Kasumi-1 (cell line): ENCODE measurements at regions not wholly inside any gene's neighbourhood (a gene's known extent, or its start where the extent isn't known, plus 50 kb on each side); places are given as distances from the start of the nearest gene placed in this dataset.
"Not testable (repeated sequence)": the region's sequence is repeated elsewhere in the genome, so short reads cannot be mapped to it uniquely, and the experiment has no call there.

Source experiments
- DNase-seq, 2 experiments: peaks; one replicate each; lab custom pipeline; 2025; lab: John Stamatoyannopoulos, UW

- not testable (repeated sequence) for DNase-seq
These were observed 452.9 kb downstream of the SEMA3D start for GRCh38 chr7:84733976-84734375.

- not testable (repeated sequence) for DNase-seq
These were observed 456.0 kb downstream of the SEMA3D start for GRCh38 chr7:84730864-84731263.

GRCh38 chr7:84729284-84729683 lies 457.6 kb downstream of the SEMA3D start:
- DNase-seq: no peak

- no peak for DNase-seq
These were observed 464.1 kb downstream of the SEMA3D start for GRCh38 chr7:84722734-84723133.

GRCh38 chr7:84722086-84722485 lies 464.8 kb downstream of the SEMA3D start:
- no peak for DNase-seq

GRCh38 chr7:84720456-84721097 lies 466.3 kb downstream of the SEMA3D start:
- no peak for DNase-seq

GRCh38 chr7:84714765-84715164 lies 472.1 kb downstream of the SEMA3D start:
- DNase-seq: no peak

- DNase-seq: no peak
These were observed 474.3 kb downstream of the SEMA3D start for GRCh38 chr7:84712374-84713121.

GRCh38 chr7:84710538-84710937 lies 476.3 kb downstream of the SEMA3D start:
- DNase-seq: not testable (repeated sequence)

- DNase-seq: no peak
These were observed 481.1 kb downstream of the SEMA3D start for GRCh38 chr7:84705706-84706105.

GRCh38 chr7:84705079-84705478 lies 481.8 kb downstream of the SEMA3D start:
- DNase-seq: no peak

GRCh38 chr7:84704380-84704779 lies 482.5 kb downstream of the SEMA3D start:
- DNase-seq: no peak

GRCh38 chr7:84701524-84702306 lies 485.1 kb downstream of the SEMA3D start:
- no peak for DNase-seq

- DNase-seq: no peak
These were observed 486.1 kb downstream of the SEMA3D start for GRCh38 chr7:84700563-84701370.

GRCh38 chr7:84697506-84697905 lies 489.4 kb downstream of the SEMA3D start:
- no peak for DNase-seq

- no peak for DNase-seq
These were observed 493.4 kb downstream of the SEMA3D start for GRCh38 chr7:84693483-84693882.

GRCh38 chr7:84688671-84689070 lies 494.1 kb upstream of the SEMA3A start:
- DNase-seq: no peak

GRCh38 chr7:84686373-84686772 lies 491.8 kb upstream of the SEMA3A start:
- DNase-seq: no peak

GRCh38 chr7:84684836-84685480 lies 490.4 kb upstream of the SEMA3A start:
- no peak for DNase-seq

- no peak for DNase-seq
These were observed 488.0 kb upstream of the SEMA3A start for GRCh38 chr7:84682543-84682942.

GRCh38 chr7:84678841-84679240 lies 484.3 kb upstream of the SEMA3A start:
- DNase-seq: no peak
